Panc1 (cell line): ENCODE measurements at regions not wholly inside any gene's neighbourhood (a gene's known extent, or its start where the extent isn't known, plus 50 kb on each side); places are given as distances from the start of the nearest gene placed in this dataset.

Source experiments
- CTCF ChIP-seq: fragments of 450-650 bp; IDR thresholded peaks from 2 replicates; pipeline ENCODE4 v1.5.1; 2017; ENCODE audit warnings: mild to moderate bottlenecking
- POLR2AphosphoS5 ChIP-seq: IDR thresholded peaks from 2 replicates; pipeline ENCODE4 v1.6.1; 2012; ENCODE audit warnings: mild to moderate bottlenecking, low read depth, low read length, moderate library complexity

GRCh38 chr12:131455581-131456110 lies 255.2 kb upstream of the SFSWAP start:
- TF ChIP-seq POLR2AphosphoS5 (no peak), CTCF (no peak)
